Type B pancreatic cell (in vitro differentiated cells): ENCODE measurements at regions not wholly inside any gene's neighbourhood (a gene's known extent, or its start where the extent isn't known, plus 50 kb on each side); places are given as distances from the start of the nearest gene placed in this dataset.

Source experiments
- DNase-seq: peaks from one replicate; pipeline ENCODE4 v3.0.0; 2021; ENCODE audit warnings: mixed read lengths; ENCODE audit not compliant: unreplicated experiment; ENCODE audit errors: extremely low spot score
- H3K27ac Mint-ChIP-seq: 2 replicates; pipeline ENCODE4 v1.8.0; 2021; ENCODE audit warnings: mild to moderate bottlenecking, mixed read lengths
- H3K27me3 Mint-ChIP-seq: 2 replicates; pipeline ENCODE4 v1.8.0; 2021; ENCODE audit warnings: mixed read lengths
- H3K36me3 Mint-ChIP-seq: 2 replicates; pipeline ENCODE4 v1.8.0; 2021; ENCODE audit warnings: mixed read lengths
- H3K4me1 Mint-ChIP-seq: one replicate; pipeline ENCODE4 v1.8.0; 2021; ENCODE audit warnings: mixed read lengths; ENCODE audit not compliant: unreplicated experiment
- H3K4me3 Mint-ChIP-seq: 2 replicates; pipeline ENCODE4 v1.8.0; 2021; ENCODE audit warnings: mild to moderate bottlenecking, mixed read lengths
- H3K9me3 Mint-ChIP-seq: 2 replicates; pipeline ENCODE4 v1.8.0; 2021; ENCODE audit warnings: mixed read lengths
- TF ChIP-seq, protein P1 (sequence below): fragments of 200-600 bp; sonication (generic); conservative IDR thresholded peaks from 2 replicates; pipeline ENCODE4 v1.5.0; 2021; ENCODE audit warnings: antibody characterized with exemption, mild to moderate bottlenecking

DNA sequence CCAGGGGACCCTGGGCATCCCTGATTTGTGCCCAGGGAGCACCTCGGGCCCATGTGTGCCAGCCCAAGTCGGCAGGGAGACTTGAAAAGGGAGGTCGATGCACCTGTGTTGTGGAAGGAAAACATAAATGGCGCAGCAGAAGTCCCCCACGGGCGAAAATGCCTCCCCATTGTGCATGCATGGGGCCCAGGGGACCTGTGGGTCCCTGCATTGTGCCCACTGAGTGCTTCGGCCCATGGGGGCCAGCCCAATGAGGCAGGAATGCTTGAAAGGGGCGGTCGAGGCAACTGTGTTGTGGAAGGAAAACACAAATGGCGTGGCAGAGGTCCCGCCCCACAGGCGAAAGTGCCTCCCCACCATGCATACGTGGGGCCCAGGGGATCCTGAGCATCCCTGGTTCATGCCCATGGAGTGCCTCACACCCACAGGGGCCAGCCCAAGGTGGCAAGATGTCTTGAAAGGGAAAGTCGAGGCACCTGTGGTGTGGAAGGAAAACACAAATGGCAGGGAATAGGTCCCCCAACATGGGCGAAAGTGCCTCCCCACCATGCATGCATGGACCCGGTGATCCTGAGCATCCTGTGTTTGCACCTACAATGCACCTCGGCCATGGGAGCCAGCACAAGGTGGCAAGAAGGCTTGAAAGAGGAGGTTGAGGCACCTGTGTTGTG is 368.0 kb downstream of the ALG10 start:
- Mint-ChIP-seq H3K36me3 (no peaks in the 10 kb centered on the region), H3K4me3 (no peak overlapping the region), H3K27me3 (no peaks in the 10 kb centered on the region), H3K9me3 (no peaks in the 10 kb centered on the region), H3K4me1 (no peaks in the 10 kb centered on the region), H3K27ac (no peak overlapping the region)
- DNase-seq = no peak
- TF ChIP-seq, protein P1, sequence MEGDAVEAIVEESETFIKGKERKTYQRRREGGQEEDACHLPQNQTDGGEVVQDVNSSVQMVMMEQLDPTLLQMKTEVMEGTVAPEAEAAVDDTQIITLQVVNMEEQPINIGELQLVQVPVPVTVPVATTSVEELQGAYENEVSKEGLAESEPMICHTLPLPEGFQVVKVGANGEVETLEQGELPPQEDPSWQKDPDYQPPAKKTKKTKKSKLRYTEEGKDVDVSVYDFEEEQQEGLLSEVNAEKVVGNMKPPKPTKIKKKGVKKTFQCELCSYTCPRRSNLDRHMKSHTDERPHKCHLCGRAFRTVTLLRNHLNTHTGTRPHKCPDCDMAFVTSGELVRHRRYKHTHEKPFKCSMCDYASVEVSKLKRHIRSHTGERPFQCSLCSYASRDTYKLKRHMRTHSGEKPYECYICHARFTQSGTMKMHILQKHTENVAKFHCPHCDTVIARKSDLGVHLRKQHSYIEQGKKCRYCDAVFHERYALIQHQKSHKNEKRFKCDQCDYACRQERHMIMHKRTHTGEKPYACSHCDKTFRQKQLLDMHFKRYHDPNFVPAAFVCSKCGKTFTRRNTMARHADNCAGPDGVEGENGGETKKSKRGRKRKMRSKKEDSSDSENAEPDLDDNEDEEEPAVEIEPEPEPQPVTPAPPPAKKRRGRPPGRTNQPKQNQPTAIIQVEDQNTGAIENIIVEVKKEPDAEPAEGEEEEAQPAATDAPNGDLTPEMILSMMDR = no peak

DNA sequence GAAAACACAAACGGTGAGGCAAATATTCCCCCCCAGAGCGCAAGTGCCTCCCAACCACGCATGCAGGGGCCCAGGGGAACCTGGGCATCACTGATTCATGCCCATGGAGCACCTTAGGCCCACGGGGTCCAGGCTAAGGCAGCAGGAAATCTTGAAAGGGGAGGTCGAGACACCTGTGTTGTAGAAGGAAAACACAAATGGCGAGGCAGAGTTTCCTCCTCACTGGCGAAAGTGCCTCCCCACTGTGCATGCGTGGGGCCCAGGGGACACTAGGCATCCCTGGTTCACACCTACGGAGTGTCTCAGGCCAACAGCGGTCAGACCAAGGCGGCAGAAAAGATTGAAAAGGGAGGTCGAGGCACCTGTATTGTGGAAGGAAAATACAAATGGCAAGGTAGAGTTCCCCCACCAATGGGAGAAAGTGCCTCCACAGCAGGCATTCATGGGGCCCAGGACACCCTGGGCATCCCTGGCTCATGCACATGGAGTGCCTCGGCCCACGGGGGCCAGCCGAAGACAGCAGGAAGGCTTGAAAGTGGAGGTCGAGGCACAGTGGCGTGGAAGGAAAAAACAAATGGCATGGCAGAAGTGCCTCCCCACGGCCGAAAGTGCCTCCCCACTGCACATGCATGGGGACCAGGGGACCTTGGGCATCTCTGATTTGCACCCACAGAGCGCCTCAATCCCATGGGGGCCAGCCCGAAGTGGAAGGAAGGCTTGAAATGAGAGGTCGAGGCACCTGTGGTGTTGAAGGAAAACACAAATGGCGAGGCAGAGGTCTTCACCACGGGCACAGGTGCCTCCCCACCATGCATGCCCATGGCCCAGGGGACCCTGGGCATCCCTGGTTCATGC is 368.8 kb downstream of the ALG10 start:
- Mint-ChIP-seq H3K9me3 (no peaks in the 10 kb centered on the region), H3K27ac (no peak overlapping the region), H3K4me3 (no peak overlapping the region), H3K27me3 (no peaks in the 10 kb centered on the region), H3K4me1 (no peaks in the 10 kb centered on the region), H3K36me3 (no peaks in the 10 kb centered on the region)
- DNase-seq = no peak
- TF ChIP-seq, protein P1 = no peak

DNA sequence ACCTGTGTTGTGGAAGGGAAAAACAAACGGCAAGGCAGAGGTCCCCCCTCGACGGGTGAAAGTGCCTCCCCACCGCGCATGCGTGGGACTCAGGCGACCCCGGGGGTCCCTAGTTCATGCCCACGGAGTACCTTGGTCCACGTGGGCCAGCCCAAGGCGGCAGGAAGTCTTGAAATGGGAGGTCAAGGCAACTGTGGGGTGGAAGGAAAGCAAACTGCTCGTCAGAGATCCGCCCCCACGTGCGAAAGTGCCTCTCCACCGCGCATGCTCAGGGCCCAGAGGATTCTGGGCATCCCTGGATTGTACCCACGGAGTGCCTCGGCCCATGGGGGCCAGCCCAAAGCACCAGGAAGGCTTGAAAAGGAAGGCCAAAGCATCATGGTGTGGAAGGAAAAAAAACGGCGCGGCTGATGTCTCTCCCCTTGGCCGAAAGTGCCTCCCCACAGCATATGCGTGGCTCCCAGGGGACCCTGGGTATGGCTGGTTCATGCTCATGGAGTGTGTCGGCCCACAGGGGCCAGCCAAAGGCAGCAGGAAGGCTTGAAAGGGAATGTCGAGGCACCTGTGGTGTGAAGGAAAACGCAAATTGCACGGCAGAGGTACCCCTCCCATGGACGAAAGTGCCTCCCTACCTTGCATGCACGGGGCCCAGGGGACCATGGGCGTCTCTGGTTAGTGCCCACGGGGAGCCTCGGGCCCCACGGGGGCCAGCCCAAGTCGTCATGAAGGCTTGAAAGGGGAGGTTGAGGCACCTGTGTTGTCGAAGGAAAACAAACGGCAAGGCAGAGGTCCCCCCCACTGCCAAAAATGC is 369.7 kb downstream of the ALG10 start:
- peak; percentile 48 for DNase-seq
- H3K9me3 Mint-ChIP-seq = no peaks in the 10 kb centered on the region
- H3K27me3 Mint-ChIP-seq = no peaks in the 10 kb centered on the region
- no peak overlapping the region for H3K4me3 Mint-ChIP-seq
- TF ChIP-seq, protein P1 = no peak
- no peaks in the 10 kb centered on the region for H3K36me3 Mint-ChIP-seq
- H3K27ac Mint-ChIP-seq = no peak overlapping the region
- no peaks in the 10 kb centered on the region for H3K4me1 Mint-ChIP-seq

DNA sequence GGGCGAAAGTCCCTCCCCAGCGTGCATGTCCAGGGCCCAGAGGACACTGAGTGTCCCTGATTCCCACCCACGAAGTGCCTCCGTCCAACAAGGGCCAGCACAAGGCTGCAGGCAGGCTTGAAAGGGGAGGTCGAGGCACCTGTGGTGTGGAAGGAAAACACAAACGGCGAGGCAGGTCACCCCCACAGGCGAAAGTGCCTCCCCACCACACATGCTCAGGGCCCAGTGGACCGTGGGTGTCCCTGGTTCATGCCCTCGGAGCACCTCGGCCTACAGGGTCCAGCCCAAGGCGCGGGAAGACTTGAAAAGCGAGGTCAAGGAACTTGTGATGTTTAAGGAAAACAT is 370.4 kb downstream of the ALG10 start:
- H3K4me3 Mint-ChIP-seq = no peak overlapping the region
- TF ChIP-seq, protein P1 = no peak
- H3K27me3 Mint-ChIP-seq = no peaks in the 10 kb centered on the region
- H3K27ac Mint-ChIP-seq = no peak overlapping the region
- DNase-seq = peak; percentile 60
- H3K4me1 Mint-ChIP-seq = no peaks in the 10 kb centered on the region
- H3K9me3 Mint-ChIP-seq = no peaks in the 10 kb centered on the region
- no peaks in the 10 kb centered on the region for H3K36me3 Mint-ChIP-seq

DNA sequence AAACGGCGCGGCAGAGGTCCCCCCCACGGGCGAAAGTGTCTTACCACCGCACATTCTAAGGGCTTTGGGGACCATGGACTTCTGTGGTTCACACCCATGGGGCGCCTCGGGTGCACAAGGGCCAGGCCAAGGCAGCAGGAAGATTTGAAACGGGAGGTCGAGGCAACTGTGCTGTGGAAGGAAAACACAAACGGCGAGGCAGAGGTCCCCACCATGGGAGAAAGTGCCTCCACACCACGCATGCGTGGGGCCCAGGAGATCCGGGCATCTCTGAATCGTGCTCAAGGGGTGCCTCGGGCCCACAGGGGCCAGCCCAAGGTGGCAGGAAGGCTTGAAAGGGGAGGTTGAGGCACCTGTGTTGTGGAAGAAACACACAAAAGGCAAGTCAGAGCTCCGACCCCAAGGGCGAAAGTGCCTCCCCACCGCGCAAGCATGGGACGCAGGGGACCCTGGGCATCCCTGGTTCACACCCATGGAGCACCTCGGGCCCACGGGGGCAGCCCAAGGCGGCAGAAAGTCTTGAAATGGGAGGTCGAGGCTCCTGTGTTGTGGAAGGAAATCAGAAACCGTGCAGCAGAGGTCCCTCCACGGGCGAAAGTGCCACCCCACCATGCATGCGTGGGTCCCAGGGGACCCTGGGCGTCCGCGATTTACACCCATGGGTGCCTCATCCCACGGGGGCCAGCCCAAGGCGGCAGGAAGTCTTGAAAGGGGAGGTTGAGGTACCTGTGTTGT is 371.0 kb downstream of the ALG10 start:
- Mint-ChIP-seq H3K27ac (no peak overlapping the region), H3K36me3 (no peaks in the 10 kb centered on the region), H3K9me3 (no peaks in the 10 kb centered on the region), H3K4me3 (no peak overlapping the region), H3K27me3 (no peaks in the 10 kb centered on the region), H3K4me1 (no peaks in the 10 kb centered on the region)
- TF ChIP-seq, protein P1 = no peak
- peak; percentile 65 for DNase-seq
